ENCODE measurements at regions not wholly inside any gene's neighbourhood (a gene's known extent, or its start where the extent isn't known, plus 50 kb on each side); places are given as distances from the start of the nearest gene placed in this dataset.

DNA sequence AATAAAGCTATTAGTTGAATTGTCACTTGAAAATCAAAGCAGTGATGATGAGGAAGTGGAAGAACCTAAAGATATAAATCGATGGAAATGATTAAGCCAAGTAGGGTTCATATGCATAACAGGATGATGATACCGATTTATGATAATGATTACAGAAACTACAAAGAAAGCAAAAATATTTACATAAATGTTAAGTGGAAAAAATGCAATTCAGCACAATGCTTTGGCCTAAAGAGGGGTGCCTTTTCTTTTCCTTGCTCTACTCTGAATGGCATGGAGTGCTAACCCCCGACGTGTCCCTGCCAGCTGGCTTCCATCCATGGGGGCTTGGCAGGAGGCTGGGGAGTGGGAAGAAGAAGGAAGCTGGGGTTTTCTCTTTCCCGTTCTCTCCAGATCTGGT, 240.3 kb downstream of the GATA3 start:
- TF ChIP-seq POLR2AphosphoS5 (IDR thresholded peaks at IDR 0.05), result no peak
- TF ChIP-seq, protein P1, sequence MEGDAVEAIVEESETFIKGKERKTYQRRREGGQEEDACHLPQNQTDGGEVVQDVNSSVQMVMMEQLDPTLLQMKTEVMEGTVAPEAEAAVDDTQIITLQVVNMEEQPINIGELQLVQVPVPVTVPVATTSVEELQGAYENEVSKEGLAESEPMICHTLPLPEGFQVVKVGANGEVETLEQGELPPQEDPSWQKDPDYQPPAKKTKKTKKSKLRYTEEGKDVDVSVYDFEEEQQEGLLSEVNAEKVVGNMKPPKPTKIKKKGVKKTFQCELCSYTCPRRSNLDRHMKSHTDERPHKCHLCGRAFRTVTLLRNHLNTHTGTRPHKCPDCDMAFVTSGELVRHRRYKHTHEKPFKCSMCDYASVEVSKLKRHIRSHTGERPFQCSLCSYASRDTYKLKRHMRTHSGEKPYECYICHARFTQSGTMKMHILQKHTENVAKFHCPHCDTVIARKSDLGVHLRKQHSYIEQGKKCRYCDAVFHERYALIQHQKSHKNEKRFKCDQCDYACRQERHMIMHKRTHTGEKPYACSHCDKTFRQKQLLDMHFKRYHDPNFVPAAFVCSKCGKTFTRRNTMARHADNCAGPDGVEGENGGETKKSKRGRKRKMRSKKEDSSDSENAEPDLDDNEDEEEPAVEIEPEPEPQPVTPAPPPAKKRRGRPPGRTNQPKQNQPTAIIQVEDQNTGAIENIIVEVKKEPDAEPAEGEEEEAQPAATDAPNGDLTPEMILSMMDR (IDR thresholded peaks at IDR 0.05), result no peak
